ENCODE measurements at regions not wholly inside any gene's neighbourhood (a gene's known extent, or its start where the extent isn't known, plus 50 kb on each side); places are given as distances from the start of the nearest gene placed in this dataset.

GRCh38 chr11:111039982-111040381, 205.5 kb upstream of the POU2AF2 start:
- no peak for TF ChIP-seq CTCF (IDR thresholded peaks at IDR 0.05; ENCODE audit: low read depth, low read length)

GRCh38 chr11:111035746-111036145, 209.8 kb upstream of the POU2AF2 start:
- Histone ChIP-seq H3K27me3 (ENCODE audit: control insufficient read depth, insufficient read depth, low read length) (no peaks in the 10 kb centered on the region), H3K4me3 (ENCODE audit: low read depth, low read length) (no peak overlapping the region), H3K9me3 (ENCODE audit: control insufficient read depth, insufficient read depth, low read length) (no peaks in the 10 kb centered on the region), H3K27ac (ENCODE audit: low read depth, low read length) (no peak overlapping the region)
- DNase-seq (ENCODE audit: low read depth, low spot score) = no peak
- POLR2A ChIA-PET = no interaction called here
- TF ChIP-seq CTCF (IDR thresholded peaks at IDR 0.05; ENCODE audit: low read depth, low read length) = no peak
- CTCF ChIA-PET = no interaction called here

More at GRCh38 chr11:111039982-111040381, 205.5 kb upstream of the POU2AF2 start:
- no peaks in the 10 kb centered on the region for H3K27me3 ChIP-seq (ENCODE audit: control insufficient read depth, insufficient read depth, low read length)
- H3K4me3 ChIP-seq (ENCODE audit: low read depth, low read length) = no peak overlapping the region
- no peaks in the 10 kb centered on the region for H3K9me3 ChIP-seq (ENCODE audit: control insufficient read depth, insufficient read depth, low read length)
- DNase-seq (ENCODE audit: low read depth, low spot score) = no peak
- H3K27ac ChIP-seq (ENCODE audit: low read depth, low read length) = no peak overlapping the region
- CTCF ChIA-PET = no interaction called here
- POLR2A ChIA-PET = no interaction called here

GRCh38 chr11:111026241-111026640, 219.3 kb upstream of the POU2AF2 start:
- POLR2A ChIA-PET = no interaction called here

GRCh38 chr11:111021131-111021530, 224.4 kb upstream of the POU2AF2 start:
- ChIA-PET CTCF (no interaction called here), POLR2A (no interaction called here)
- Histone ChIP-seq H3K27me3 (ENCODE audit: control insufficient read depth, insufficient read depth, low read length) (no peaks in the 10 kb centered on the region), H3K4me3 (ENCODE audit: low read depth, low read length) (no peak overlapping the region), H3K27ac (ENCODE audit: low read depth, low read length) (no peak overlapping the region), H3K9me3 (ENCODE audit: control insufficient read depth, insufficient read depth, low read length) (no peaks in the 10 kb centered on the region)
- no peak for TF ChIP-seq CTCF (IDR thresholded peaks at IDR 0.05; ENCODE audit: low read depth, low read length)
- DNase-seq (ENCODE audit: low read depth, low spot score) = no peak

More at GRCh38 chr11:111026241-111026640, 219.3 kb upstream of the POU2AF2 start:
- CTCF ChIA-PET = no interaction called here
- TF ChIP-seq CTCF (IDR thresholded peaks at IDR 0.05; ENCODE audit: low read depth, low read length) = no peak
- Histone ChIP-seq H3K4me3 (ENCODE audit: low read depth, low read length) (no peak overlapping the region), H3K27ac (ENCODE audit: low read depth, low read length) (no peak overlapping the region), H3K9me3 (ENCODE audit: control insufficient read depth, insufficient read depth, low read length) (no peaks in the 10 kb centered on the region), H3K27me3 (ENCODE audit: control insufficient read depth, insufficient read depth, low read length) (peaks cover 2% of the 10 kb centered on the region)
- no peak for DNase-seq (ENCODE audit: low read depth, low spot score)

- Histone ChIP-seq H3K27me3 (ENCODE audit: control insufficient read depth, insufficient read depth, low read length) (no peaks in the 10 kb centered on the region), H3K9me3 (ENCODE audit: control insufficient read depth, insufficient read depth, low read length) (no peaks in the 10 kb centered on the region), H3K27ac (ENCODE audit: low read depth, low read length) (no peak overlapping the region), H3K4me3 (ENCODE audit: low read depth, low read length) (no peak overlapping the region)
- no peak for DNase-seq (ENCODE audit: low read depth, low spot score)
- no peak for TF ChIP-seq CTCF (IDR thresholded peaks at IDR 0.05; ENCODE audit: low read depth, low read length)
- POLR2A ChIA-PET = no interaction called here
- CTCF ChIA-PET = no interaction called here
These were observed 225.5 kb upstream of the POU2AF2 start for GRCh38 chr11:111019871-111020670.
